Fibroblast of peridontal ligament (primary cell): ENCODE measurements at regions not wholly inside any gene's neighbourhood (a gene's known extent, or its start where the extent isn't known, plus 50 kb on each side); places are given as distances from the start of the nearest gene placed in this dataset.
A peak's percentile ranks its signal among the peaks of the same experiment; 100 is the strongest.

ENCODE experiments used
- DNase-seq: peaks from one replicate; pipeline ENCODE4 v3.0.0-alpha.2; 2010; ENCODE audit errors: extremely low read depth

DNA sequence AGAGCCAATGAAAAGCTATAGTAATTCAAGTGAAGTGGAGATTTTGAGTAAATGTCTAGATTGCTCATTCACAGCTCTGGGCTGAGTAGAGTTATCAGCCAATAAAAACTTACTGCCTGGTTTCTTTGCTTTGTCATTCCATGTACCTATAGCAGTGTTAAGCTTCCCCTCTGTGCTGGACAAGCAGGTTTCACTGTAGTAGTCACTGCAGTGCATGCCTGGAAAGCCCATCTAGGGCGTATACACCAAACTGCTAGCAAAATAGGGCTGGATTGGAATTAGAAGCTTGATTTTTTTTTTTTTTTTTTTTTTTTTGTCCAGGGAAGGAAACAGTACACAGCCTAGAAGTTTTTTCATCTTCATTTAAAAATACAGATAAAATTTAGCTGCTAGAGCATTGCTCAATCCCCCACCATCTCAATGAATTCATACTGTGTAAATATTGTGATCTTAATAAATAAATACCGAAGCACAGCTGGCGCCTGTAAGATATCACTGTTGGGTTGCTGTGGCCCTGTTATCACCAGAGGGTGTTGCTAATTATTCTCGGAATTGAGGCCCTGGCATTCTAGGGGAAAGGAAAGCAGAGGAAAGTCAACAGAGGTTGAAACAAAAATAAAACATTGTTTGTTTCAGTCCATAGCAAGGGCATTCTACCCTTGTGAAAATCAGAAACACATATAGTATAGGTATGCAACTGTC lies 968.5 kb upstream of the GJE1 start:
- DNase-seq = no peak

DNA sequence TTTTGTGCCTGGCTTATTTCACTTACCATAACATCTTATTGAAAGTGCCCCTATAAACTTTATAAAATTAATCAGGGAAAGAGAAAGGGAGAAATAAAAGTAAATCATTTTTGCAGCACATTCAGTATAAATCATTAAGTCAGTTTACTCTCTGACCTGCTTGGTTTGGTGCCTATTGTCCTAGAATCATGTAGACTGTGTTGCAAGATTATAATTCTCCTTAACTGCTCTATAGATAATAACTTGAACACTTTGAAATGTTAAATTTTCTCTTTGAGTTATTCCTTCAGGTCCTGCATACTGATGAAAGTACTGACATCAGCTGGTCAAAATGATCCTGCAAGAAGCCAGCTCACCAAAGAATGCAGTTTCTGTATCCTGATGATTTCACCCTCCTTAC lies 969.6 kb upstream of the GJE1 start:
- no peak for DNase-seq

DNA sequence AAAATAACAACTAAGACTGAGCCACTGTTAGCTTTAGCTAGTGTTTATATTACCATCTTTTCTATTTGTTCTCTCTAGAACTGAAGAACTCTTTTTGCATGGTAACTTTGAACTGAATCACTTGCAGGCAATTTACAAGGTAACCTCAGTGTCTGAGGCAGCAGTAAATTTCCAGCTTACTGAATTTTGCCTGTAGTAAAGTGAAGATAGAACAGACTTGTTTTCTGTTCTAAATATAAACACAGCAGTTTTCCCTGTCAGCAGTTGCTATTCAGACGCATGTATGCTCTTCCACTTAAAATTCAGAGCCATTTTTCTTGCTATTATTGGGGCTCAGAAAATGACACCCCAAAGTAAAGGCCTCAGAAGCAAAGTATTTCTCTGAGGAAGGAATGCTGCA lies 974.0 kb upstream of the GJE1 start:
- no peak for DNase-seq

DNA sequence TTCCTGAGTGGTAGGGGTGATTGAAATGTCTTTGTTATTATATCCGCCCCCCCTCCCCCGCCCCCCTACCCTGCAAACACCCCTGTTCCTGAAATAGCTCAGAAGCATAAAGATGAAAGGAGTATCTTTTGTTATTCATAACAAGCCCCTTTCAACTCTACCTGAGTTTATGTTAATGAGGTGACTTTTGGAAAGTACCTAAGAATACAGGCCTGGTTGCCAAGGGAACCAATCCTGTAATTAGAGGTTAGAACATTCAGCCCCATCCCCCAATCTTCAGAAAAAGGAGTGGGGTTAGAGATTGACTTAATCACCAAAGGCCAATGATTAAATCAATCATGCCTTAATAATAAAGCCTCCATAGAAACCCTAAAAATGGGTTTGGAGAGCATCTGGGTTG lies 979.2 kb upstream of the GJE1 start:
- DNase-seq = no peak

DNA sequence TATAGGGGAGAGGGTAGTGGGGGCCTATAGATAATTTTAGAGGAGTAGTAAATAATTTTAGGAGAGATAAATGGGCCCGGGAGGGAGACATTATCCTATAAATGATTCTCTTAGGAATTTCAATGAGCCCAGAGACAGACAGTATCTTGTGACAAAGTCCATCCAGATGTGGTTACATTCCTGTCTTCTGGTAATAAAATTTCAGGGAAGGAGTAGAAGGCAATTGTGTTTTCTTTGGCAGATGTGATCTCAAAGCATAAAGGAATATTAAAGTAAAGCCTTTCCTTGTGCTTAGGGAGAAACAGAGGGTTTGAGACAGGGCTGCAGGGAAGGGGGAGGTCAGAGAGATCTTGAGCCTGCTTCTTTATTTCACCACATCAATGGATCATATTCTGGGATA lies 979.8 kb upstream of the GJE1 start:
- peak; percentile 29 for DNase-seq

DNA sequence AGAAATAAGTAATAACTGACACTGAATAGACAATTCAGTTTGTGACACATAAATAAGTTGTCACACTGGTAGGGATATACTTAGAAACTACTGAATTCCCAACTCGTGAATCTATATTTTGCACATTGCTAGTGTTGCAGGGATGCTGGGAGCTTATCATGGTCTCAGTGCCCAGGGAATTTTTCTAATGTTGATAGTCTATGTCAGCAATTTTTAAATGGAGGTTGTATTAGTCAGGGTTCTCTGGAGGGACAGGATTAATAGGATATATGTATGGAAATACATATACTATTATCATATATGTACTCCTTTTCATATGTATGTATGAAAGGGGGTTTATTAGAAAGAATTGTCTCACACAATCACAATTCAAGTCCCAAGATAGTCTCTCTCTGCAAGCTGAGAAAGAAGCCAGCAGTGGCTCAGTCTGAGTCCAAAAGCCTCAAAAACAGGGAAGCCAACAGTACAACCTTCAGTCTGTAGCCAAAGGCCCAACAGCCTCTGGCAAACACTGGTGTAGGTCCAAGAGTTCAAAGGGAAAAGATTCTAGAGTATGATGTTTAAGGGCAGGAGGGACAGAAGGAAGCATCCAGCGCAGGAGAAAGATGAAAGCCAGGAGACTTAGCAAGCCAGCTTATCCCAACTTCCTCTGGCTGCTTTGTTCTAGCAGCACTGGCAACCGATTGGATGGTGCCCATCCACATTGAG lies 980.9 kb upstream of the GJE1 start:
- DNase-seq = no peak

DNA sequence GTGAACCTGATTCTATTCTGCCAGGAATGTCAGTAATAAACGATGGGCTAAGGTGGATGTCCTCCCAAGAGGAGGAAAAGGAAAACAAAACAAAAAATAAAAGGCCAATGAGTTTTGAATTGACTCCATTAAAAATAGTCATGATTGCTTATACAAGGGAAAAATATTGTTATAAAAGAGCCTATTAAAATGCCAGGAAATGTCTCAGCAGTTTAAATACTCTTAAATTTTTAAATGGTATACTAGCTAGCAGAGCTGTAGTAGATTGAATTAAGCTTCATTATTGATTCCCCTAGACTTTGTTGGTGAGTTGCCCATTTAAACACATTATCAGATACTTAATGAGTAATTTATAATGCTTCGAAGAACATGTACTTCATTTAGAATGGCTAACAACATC lies 990.9 kb upstream of the GJE1 start:
- no peak for DNase-seq

DNA sequence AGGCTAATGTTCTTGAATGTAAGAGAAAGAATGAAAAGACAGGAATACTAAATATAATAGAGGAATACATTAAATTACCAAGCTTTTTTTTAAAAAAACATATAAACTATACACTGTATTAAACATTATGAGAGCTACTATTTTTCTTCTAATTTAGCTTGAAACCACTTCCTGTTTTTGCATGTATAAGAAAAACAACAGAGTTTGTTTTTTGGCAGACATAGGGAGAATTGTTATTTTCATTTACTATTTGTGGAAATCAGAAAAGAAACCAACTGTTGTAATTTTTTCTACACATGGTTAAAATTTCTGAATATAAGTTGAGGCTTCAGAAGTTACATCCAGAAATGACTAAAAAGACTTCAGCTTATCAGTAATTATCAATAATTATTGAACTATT lies 991.8 kb upstream of the GJE1 start:
- no peak for DNase-seq

DNA sequence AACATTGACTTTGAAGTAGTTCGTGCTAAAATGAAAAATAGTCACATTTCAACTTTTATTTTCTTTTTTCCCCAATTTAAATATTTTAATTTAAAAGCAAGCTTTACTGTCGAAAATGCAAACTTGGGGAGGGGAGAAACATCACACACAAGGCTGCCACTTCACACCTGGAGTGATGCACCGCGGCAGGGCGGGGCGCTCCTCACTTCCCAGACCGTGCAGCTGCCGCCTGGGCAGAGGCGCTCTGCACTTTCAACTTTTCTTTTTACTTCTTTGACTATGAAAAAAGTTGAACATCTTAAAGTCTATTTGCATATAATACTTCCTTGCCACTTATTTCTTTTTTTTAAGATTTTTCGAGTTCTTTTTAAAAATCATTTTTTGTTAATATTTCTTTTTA lies 993.3 kb upstream of the GJE1 start:
- DNase-seq = no peak

DNA sequence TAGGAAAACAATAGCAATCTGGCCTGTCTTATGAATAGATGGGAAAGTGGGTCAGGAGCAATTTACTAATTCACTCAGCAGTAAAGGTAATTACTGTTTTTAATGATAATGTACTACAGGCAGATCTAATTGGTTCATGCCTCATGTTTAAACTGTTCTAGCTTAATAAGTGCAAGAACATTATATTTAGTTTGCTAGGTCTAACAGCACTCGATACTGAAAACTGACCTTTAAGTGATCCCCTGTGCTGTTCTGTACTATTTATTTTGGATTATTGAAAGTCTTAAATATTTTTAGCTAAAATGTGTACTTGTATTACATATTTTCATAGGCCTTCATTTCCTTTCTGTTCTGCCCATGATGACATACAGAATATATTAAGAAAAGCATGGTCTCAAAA lies 998.0 kb upstream of the GJE1 start:
- peak; percentile 1 for DNase-seq

DNA sequence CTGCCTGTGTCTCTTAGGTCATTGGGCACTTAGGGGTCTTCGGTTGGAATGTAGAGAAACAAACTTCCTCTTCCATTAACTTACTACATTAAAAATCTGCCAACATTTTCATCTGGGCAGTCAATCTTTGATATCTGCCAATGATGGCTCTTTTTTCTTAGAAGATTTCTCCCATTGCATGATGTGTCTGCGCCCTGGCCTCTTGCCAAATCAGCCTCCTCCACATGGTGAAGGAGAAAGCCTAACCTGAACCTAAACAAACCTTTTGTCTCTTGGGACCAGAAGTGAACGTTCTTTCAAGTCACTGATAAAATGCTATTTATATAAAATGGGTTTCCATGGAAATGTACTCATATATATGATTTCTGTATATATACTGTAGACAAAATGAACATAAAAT lies 998.9 kb upstream of the GJE1 start:
- no peak for DNase-seq

DNA sequence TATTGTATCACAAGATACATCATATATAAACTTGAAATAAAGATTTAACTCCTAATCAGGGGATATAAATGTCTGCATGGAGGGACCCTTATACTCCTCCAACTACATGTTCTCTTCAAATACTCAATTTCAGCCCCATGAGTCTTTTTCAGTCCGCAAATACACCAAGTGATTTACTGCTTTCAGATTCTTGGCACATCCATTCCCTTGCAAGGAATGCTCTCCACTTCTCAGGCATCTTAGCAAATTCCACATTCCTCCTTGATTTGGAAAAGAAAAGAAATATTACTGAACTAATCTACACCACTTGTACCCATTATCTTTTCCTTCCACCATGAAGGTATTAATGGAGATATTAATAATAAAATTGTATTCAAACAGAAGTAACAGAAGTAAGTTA lies 999.4 kb upstream of the GJE1 start:
- peak; percentile 14 for DNase-seq

DNA sequence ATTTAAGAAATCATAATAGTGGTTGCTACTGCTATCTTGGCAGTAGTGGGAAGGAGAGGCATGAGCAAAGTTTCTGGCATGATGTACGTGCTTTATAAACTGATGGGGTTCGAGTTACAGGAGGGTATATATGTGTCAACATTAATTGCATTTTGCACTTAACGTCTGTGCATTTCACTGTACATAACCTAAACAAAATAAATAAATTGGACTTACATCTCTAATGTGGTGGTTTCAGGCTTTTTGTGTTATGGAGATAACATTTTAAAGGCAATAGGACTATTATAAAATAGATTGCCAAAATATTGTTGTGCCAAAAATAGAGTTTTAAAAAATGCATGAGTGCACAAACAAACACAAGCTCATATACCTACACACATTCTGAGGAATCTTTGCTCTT lies 1001.1 kb upstream of the GJE1 start:
- DNase-seq = no peak

DNA sequence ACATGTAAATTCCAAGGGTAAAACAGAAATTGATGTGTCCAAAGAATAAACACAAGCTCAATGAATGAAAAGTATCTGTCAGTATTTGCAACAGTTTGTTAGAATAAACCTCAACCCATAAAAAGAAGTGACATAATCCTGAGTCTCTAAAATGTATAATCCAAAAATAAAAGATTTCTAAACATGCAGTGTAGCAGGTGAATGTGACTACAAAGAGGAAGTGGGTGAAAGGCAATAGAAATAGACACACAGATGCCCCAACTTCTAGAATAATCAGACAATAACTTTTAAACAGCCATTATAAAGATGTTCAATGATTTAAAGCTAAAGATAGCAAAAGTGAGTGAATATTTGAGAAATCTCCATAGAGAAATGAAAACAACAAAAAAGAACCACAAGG lies 1009.2 kb upstream of the GJE1 start:
- no peak for DNase-seq

DNA sequence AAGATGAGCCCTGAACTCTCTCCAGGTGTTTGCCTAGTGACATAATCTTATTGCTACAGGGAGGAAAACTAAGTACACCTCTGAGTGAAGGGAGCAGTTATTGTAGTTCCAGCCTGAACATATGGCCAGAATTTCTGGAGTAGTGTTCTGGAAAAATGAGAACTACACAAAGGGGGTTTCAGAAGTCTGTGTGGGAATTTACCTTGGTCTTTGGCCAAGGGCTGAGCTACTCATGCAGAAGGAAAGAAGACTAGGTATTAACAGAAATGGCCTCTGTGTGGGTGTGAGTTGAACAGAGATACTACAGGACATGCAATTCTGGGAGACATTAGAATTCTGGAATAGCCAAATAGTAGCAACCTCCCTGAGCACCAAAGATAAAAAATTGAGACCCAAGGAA lies 1009.7 kb upstream of the GJE1 start:
- DNase-seq = no peak

DNA sequence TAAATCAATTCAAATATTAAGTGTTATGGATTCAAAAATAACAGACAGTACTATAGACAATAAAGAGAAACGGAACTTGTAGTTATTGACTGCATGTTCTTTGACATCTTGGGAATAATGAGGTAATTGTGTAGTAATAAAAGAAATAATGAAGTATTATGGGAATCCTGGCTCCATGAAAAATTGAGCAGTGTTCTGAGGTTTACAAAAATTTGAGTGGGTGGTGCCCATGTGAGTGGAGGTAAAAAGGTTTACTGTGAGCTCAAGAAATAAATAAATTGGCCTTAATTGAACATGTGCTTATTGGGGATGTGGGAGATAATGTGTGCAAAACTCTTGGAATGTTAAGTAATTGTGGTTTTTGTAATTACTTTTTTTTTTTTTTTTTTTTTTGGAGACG lies 1013.7 kb upstream of the GJE1 start:
- DNase-seq = no peak

DNA sequence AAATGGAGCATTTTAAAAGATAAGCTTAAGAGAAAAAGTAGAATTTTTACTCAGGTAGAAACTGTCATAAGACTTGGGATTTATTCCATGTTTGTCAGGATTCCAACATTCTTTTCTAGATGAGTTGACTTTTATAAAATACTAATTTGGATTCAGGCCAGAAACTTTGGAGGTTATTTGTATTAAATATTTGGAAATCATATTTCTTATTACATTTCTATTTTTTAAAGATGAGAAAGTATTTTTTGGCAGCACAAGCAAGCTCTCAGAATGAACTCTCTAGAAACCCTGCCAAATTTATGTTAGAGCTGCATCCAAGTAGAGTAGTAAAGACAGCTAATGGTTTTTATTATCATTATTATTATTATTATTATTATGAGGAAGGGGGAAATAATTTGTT lies 1014.9 kb upstream of the GJE1 start:
- DNase-seq = peak; percentile 7

DNA sequence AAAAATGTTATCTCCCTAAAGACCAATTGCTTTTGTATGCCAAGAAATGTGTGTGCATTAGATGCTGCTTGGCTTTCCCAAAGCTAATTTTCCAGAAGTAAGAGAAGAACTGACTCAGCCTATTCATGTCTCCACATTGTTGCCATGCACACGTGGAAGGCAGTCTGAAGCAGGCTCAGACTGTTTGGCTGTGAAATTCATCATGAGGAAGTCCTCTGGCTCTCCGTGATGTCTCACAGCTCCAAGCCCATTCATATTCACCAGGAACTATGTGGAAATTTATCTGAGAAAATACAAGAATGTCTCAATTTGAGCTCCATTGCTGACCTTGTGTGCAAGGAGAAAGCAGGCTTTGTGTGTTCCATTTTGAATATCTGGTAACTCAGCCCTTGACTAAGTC lies 1022.2 kb upstream of the GJE1 start:
- peak; percentile 42 for DNase-seq

DNA sequence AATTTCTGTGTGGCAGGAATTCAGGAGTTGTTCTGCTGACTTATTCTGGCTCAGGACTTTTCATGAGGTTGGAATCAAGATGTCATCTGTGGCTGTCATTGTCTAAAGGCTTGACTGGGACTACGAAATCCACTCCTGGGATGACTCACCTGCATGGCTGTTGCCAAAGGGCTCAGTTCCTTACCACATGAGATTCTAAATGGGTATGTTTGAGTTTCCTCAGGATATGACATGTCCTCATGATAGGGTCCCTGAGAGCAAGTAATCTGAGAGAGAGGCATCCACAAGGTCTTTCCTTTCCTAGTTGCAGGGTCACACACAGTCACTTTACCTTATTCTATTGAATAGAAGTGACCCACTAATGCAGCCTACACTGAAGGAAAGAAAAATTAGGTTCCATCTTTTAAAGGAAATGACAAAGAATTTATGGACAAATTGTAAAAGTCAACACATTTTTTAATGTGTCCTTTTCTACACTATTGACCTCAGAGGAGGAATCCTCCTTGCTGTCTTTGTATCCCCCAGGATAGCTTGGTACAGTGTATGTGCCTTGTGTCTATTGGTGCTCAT lies 1025.0 kb upstream of the GJE1 start:
- peak; percentile 11 for DNase-seq

DNA sequence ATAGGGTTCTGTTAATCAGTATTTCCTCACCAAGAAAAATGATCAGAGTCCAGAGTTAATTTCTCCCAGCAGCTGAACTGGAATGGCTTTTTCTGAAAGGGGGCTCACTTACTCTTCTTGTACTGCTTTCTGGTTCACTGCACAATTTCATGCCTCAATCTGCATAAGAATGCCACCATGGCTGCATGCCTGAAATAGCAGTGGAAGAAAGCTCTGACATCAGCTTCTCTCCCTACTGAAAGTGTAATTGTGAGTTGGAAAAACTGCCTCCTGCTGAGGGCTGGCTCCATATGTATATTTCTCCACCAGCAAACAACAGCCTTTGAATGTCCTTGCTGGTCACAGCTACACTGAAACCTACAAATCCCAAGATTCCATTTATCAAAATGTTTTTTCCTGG lies 1027.2 kb upstream of the GJE1 start:
- peak; percentile 86 for DNase-seq

DNA sequence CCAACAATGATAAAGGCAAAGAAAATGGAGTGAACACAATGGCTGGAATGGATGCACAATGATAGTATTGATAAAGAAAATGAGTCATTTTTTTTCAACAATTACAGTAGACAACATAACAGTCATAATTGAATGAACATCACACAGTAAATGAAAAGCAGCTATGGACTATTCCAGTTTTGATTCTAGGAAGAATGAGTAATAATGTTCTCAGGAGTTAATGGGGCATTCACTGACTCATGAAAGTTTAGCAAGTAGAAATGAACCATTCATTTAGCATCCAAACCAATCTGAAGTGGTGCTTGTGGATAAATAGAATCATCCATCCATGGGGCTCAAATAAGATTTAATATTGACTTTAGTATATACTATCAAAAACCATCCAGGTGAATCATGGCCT lies 1029.5 kb upstream of the GJE1 start:
- DNase-seq = peak; percentile 76

DNA sequence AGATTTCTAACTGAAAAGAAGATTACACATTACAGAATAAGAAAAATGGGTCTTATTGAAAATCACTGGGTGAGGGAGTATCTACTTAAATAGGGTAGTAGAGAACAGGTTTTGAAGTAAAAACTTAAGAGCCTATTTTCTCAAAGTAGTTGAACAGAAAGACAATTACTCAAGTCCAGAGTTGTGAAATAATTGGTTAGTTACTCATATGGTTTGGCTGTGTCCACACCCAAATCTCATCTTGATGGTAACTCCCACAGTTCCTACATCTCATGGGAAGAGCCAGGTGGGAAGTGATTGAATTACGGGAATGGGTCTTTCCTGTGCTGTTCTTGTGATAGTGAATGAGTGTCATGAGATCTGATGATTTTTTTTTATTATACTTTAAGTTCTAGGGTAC lies 1035.3 kb upstream of the GJE1 start:
- peak; percentile 25 for DNase-seq

DNA sequence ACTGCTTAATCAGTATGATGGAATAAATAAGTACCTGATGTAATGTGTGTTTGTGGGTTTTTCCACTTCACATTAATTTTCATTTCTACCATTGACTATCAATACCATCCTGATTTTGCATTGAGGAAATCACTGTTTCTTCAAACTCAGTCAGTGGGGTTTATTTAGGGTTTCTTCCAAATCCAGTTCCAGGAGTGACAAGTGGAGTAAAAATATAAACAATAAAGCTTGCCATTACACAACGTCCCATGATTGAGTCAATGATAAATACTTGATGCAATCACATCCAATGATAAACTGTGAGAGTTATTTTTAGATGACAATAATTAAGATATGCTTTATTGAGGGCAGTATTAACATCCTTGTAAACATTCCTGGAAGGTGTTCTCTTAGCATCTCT lies 1037.4 kb upstream of the GJE1 start:
- no peak for DNase-seq

DNA sequence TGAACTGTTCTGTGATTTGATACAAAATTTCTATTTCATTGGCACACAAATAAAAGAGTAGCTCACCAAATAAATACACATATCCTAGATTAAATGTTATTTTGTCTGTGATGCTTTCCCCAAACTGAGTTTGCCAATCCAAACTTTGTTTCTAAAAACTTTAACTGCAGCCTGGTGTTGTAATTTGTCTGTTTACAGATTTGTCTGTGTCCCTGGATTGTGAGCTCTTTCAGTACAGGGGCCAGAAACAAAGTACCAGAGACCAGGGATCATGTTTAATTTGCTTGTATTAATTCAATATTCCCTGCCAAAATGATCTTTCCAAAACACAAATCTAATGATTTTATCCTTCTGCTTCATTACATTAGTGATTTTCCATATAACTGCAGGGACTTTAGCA lies 1044.6 kb upstream of the GJE1 start:
- no peak for DNase-seq
